Endothelial cell of umbilical vein (primary cell): ENCODE measurements at regions not wholly inside any gene's neighbourhood (a gene's known extent, or its start where the extent isn't known, plus 50 kb on each side); places are given as distances from the start of the nearest gene placed in this dataset.

Source experiments
- BruUV-seq: library from RNA; stranded (reverse); fragments of 400-500 nt; replicated peaks from 2 replicates; lab custom pipeline; 2021; lab: Mats Ljungman, UMichigan
- CTCF ChIA-PET: fragments of 300-600, 350-600 bp; sonication (Branson Sonifier 250); formaldehyde crosslinking; loops from one replicate; lab custom pipeline; 2021; ENCODE audit warnings: antibody characterized with exemption, inconsistent platforms; lab: Charles Lee
- POLR2A ChIA-PET: fragments of 300-600, 350-600 bp; sonication (Branson Sonifier 250); formaldehyde crosslinking; loops from one replicate; lab custom pipeline; 2021; ENCODE audit warnings: antibody characterized with exemption, inconsistent platforms; lab: Charles Lee
- DNase-seq: peaks from one replicate; pipeline ENCODE4 v3.0.0-alpha.2; 2011; ENCODE audit warnings: low read depth, low spot score
- FAIRE-seq: peaks from 2 replicates; lab custom pipeline; 2011; peaks lifted over from hg19 to GRCh38; lab: Jason Lieb, UNC
- H2AFZ ChIP-seq: 2 replicates; pipeline ENCODE4 v1.6.0; 2012; ENCODE audit warnings: low read depth, low read length, control low read depth, inconsistent platforms
- H3K27ac ChIP-seq: 2 replicates; pipeline ENCODE4 v1.5.1; 2011; ENCODE audit warnings: low read depth, mild to moderate bottlenecking, control low read depth, low read length, moderate library complexity; ENCODE audit not compliant: insufficient read depth
- H3K27me3 ChIP-seq, 2 experiments: 2 replicates each; pipeline versions ENCODE4 v1.6.0 to v1.6.1; 2011; ENCODE audit warnings: low read length in 2 of 2, mixed read lengths in 1 of 2; ENCODE audit not compliant: control insufficient read depth in 2 of 2, insufficient read depth in 2 of 2
- H3K36me3 ChIP-seq, 2 experiments: 2 replicates in 1 of 2; 3 replicates in 1 of 2; pipeline ENCODE4 v1.5.1; 2011; ENCODE audit warnings: low read length in 2 of 2, mild to moderate bottlenecking in 1 of 2, moderate library complexity in 1 of 2; ENCODE audit not compliant: control insufficient read depth in 2 of 2, insufficient read depth in 2 of 2; ENCODE audit errors: extremely low read depth in 1 of 2
- H3K4me1 ChIP-seq: 3 replicates; pipeline ENCODE4 v1.5.1; 2011; ENCODE audit warnings: mild to moderate bottlenecking, low read length; ENCODE audit not compliant: control insufficient read depth, insufficient read depth; ENCODE audit errors: extremely low read depth
- H3K4me2 ChIP-seq: 2 replicates; pipeline ENCODE4 v1.6.1; 2011; ENCODE audit warnings: low read length, control low read depth, mixed read lengths; ENCODE audit not compliant: insufficient read depth
- H3K4me3 ChIP-seq, 3 experiments: fragments of 200-600 bp in 1 of 3; sonication (generic), shearing (Covaris generic) in 1 of 3; replicated peaks in 1 of 3; 2 replicates each; pipeline ENCODE4 v1.5.1; 2011 to 2016; ENCODE audit warnings: control low read depth in 3 of 3, low read length in 3 of 3, mild to moderate bottlenecking in 2 of 3, inconsistent platforms in 1 of 3, low read depth in 1 of 3, moderate library complexity in 1 of 3; ENCODE audit not compliant: insufficient read depth in 1 of 3
- H3K79me2 ChIP-seq: 2 replicates; pipeline ENCODE4 v1.6.0; 2012; ENCODE audit warnings: low read length, inconsistent platforms; ENCODE audit not compliant: control insufficient read depth, insufficient read depth
- H3K9ac ChIP-seq: replicated peaks from 2 replicates; pipeline ENCODE3; 2011; ENCODE audit warnings: low read length, control low read depth; ENCODE audit not compliant: insufficient read depth; ENCODE audit errors: extremely low read depth
- H3K9me1 ChIP-seq: replicated peaks from 3 replicates; pipeline ENCODE4 v1.6.0; 2011; ENCODE audit warnings: mild to moderate bottlenecking, low read length; ENCODE audit not compliant: control insufficient read depth, insufficient read depth; ENCODE audit errors: extremely low read depth
- H3K9me3 ChIP-seq: replicated peaks from 2 replicates; pipeline ENCODE4 v1.5.1; 2012; ENCODE audit warnings: low read length, inconsistent platforms; ENCODE audit not compliant: control insufficient read depth, insufficient read depth
- H4K20me1 ChIP-seq: replicated peaks from 2 replicates; pipeline ENCODE3; 2011; ENCODE audit warnings: mild to moderate bottlenecking, low read length; ENCODE audit not compliant: control insufficient read depth, insufficient read depth; ENCODE audit errors: extremely low read depth
- CTCF ChIP-seq, 2 donors: IDR thresholded peaks; 1 replicate in 1 of 2; 2 replicates in 1 of 2; pipeline ENCODE4 v1.5.1; 2011; ENCODE audit warnings: low read length in 2 of 2, mild to moderate bottlenecking in 2 of 2, moderate library complexity in 2 of 2, control low read depth in 1 of 2, inconsistent platforms in 1 of 2, low read depth in 1 of 2; ENCODE audit not compliant: insufficient read depth in 1 of 2; ENCODE audit errors: extremely low read depth in 1 of 2
- EZH2 ChIP-seq: IDR thresholded peaks from 2 replicates; pipeline ENCODE4 v1.6.1; 2012; ENCODE audit warnings: borderline replicate concordance, low read depth, mild to moderate bottlenecking, moderate library complexity, low read length, inconsistent platforms; ENCODE audit not compliant: severe bottlenecking
- FOS ChIP-seq: IDR thresholded peaks from 2 replicates; pipeline ENCODE4 v1.6.1; 2011; ENCODE audit warnings: mild to moderate bottlenecking, low read length, moderate library complexity, borderline replicate concordance; ENCODE audit not compliant: insufficient read depth
- GATA2 ChIP-seq: IDR thresholded peaks from 2 replicates; pipeline ENCODE4 v1.7.0; 2011; ENCODE audit warnings: low read depth, mild to moderate bottlenecking, moderate library complexity, mixed read lengths, low read length; ENCODE audit not compliant: insufficient read length, insufficient read depth
- JUN ChIP-seq: IDR thresholded peaks from 2 replicates; pipeline ENCODE4 v1.6.1; 2011; ENCODE audit warnings: borderline replicate concordance, low read depth; ENCODE audit not compliant: insufficient read length, insufficient read depth
- MYC ChIP-seq: IDR thresholded peaks from one replicate; pipeline ENCODE4 v1.6.1; 2011; ENCODE audit warnings: mild to moderate bottlenecking, low read depth, low read length
- POLR2A ChIP-seq: IDR thresholded peaks from 2 replicates; pipeline ENCODE4 v1.6.1; 2012; ENCODE audit warnings: low read depth, mild to moderate bottlenecking, control low read depth, low read length
- POLR2AphosphoS5 ChIP-seq: IDR thresholded peaks from 2 replicates; pipeline ENCODE4 v1.6.1; 2012; ENCODE audit warnings: low read depth, mild to moderate bottlenecking, control low read depth, low read length, moderate library complexity; ENCODE audit not compliant: insufficient read depth
- dilution Hi-C: fragments of 300-500 bp; cut with MboI; formaldehyde crosslinking; loops from one replicate; pipeline ENCODE4 v1.15.0; 2019; ENCODE audit warnings: low sequenced_read_pairs; ENCODE audit not compliant: extremely low pct_ligation_motif_present
- intact Hi-C: fragments of 100-400 bp; cut with micrococcal nuclease; formaldehyde crosslinking; loops from one replicate; pipeline ENCODE4 v1.10.0; 2022
- TF ChIP-seq, protein P1 (sequence below): IDR thresholded peaks from 2 replicates; pipeline ENCODE4 v1.6.1; 2011; ENCODE audit not compliant: insufficient read depth, insufficient read length

DNA sequence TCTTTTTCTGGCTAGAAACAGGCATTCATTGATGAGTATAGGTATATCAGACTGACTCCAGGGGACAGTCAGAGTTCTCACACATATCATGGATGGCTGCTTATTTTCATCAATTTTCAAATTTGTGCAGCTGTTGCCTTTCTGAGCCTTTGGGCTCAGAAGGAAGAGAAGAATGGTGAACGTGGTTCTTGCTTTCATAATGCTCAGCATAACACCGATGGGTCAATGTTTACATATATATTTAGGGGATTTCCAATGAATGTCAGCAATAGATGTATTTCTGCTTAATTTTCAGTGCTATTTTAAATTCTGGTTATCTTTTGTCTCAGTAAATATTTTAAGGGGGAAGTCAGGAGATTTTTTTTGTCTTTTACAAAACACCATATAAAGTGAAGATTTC lies 581.4 kb upstream of the DPPA4 start:
- H3K4me3 ChIP-seq = no peak overlapping the region
- H2AFZ ChIP-seq = no peak overlapping the region
- intact Hi-C loops = no loop called here
- H3K4me1 ChIP-seq = no peaks in the 10 kb centered on the region
- ChIA-PET POLR2A (no interaction called here), CTCF (no interaction called here)
- H3K36me3 ChIP-seq = no peaks in the 10 kb centered on the region
- no peaks in the 10 kb centered on the region for H3K9me1 ChIP-seq
- peaks cover 2% of the 10 kb centered on the region for H3K9me3 ChIP-seq
- DNase-seq (no peak), FAIRE-seq (no peak)
- H3K79me2 ChIP-seq = no peaks in the 10 kb centered on the region
- H3K4me2 ChIP-seq = no peak overlapping the region
- no peaks in the 10 kb centered on the region for H4K20me1 ChIP-seq
- dilution Hi-C loops = no loop called here
- H3K9ac ChIP-seq = no peak overlapping the region
- no peak overlapping the region for H3K27ac ChIP-seq
- BruUV-seq = no TSS peak
- no peaks in the 10 kb centered on the region for H3K27me3 ChIP-seq
- TF ChIP-seq GATA2 (no peak), JUN (no peak), FOS (no peak), POLR2AphosphoS5 (no peak), POLR2A (no peak), CTCF (IDR thresholded peaks at IDR 0.05; ENCODE audit: extremely low read depth in 1 of 2, insufficient read depth in 1 of 2, low read depth in 1 of 2, low read length in 2 of 2) (no peak), EZH2 (no peak), MYC (no peak)
- TF ChIP-seq, protein P1, sequence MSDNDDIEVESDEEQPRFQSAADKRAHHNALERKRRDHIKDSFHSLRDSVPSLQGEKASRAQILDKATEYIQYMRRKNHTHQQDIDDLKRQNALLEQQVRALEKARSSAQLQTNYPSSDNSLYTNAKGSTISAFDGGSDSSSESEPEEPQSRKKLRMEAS = no peak
